HepG2 (cell line): ENCODE measurements at regions not wholly inside any gene's neighbourhood (a gene's known extent, or its start where the extent isn't known, plus 50 kb on each side); places are given as distances from the start of the nearest gene placed in this dataset.

Experiments used
- ATAC-seq: fragments of 200-7000 bp; cut with Tn5 transposase; 3 replicates; pipeline ENCODE4 v1.9.1; 2020; ENCODE audit warnings: mild to moderate bottlenecking, moderate library complexity
- BruUV-seq: library from RNA; stranded (reverse); fragments of 400-500 nt; replicated peaks from 2 replicates; lab custom pipeline; 2021; lab: Mats Ljungman, UMichigan
- CTCF ChIA-PET: fragments of 300-600 bp; formaldehyde crosslinking; extraction: SDS; loops from one replicate; lab custom pipeline; 2021; ENCODE audit warnings: low total read pairs, inconsistent platforms, low intra/inter-chr PET ratio; lab: Yijun Ruan, JAX
- POLR2A ChIA-PET: fragments of 350-600 bp; sonication (Branson Sonifier 250); formaldehyde crosslinking; loops from one replicate; lab custom pipeline; 2020; ENCODE audit warnings: antibody characterized with exemption, inconsistent platforms; lab: Yijun Ruan, JAX
- DNase-seq: peaks from one replicate; pipeline ENCODE4 v3.0.0-alpha.2; 2015; ENCODE audit warnings: low spot score
- FAIRE-seq: peaks from 3 replicates; lab custom pipeline; 2011; peaks lifted over from hg19 to GRCh38; lab: Jason Lieb, UNC
- H2AFZ ChIP-seq: one replicate; pipeline ENCODE4 v1.6.1; 2011; ENCODE audit warnings: low read length, inconsistent platforms
- H3K27ac ChIP-seq: fragments of 300-600 bp; 3 replicates; pipeline ENCODE4 v1.8.0; 2011; ENCODE audit warnings: mixed run types, mild to moderate bottlenecking, mixed read lengths, low read length, inconsistent platforms; ENCODE audit not compliant: insufficient read depth; ENCODE audit errors: extremely low read length
- H3K27me3 ChIP-seq, 2 experiments: fragments of 200-600 bp in 1 of 2; 2 replicates in 1 of 2; 3 replicates in 1 of 2; pipeline versions ENCODE4 v1.6.0 to v1.8.0; 2011; ENCODE audit warnings: low read length in 2 of 2, mild to moderate bottlenecking in 2 of 2, moderate library complexity in 2 of 2, inconsistent platforms in 1 of 2; ENCODE audit not compliant: insufficient read depth in 2 of 2, control insufficient read depth in 1 of 2
- H3K36me3 ChIP-seq, 2 experiments: fragments of 200-600 bp in 1 of 2; replicated peaks in 1 of 2; 2 replicates in 1 of 2; 3 replicates in 1 of 2; pipeline versions ENCODE4 v1.5.1 to v1.8.0; 2011; ENCODE audit warnings: low read length in 2 of 2, inconsistent platforms in 1 of 2; ENCODE audit not compliant: insufficient read depth in 2 of 2, control insufficient read depth in 1 of 2
- H3K4me1 ChIP-seq: 2 replicates; pipeline ENCODE4 v1.5.1; 2012; ENCODE audit warnings: low read length, inconsistent platforms; ENCODE audit not compliant: insufficient read depth
- H3K4me2 ChIP-seq: 2 replicates; pipeline ENCODE4 v1.6.0; 2011; ENCODE audit warnings: low read depth, low read length, inconsistent platforms
- H3K4me3 ChIP-seq, 3 experiments: fragments of 200-600 bp in 1 of 3; sonication (generic), shearing (Covaris generic) in 1 of 3; replicated peaks in 1 of 3; 2 replicates each; pipeline ENCODE4 v1.5.1; 2011 to 2016; ENCODE audit warnings: low read length in 3 of 3, inconsistent platforms in 2 of 3, low read depth in 2 of 3, mild to moderate bottlenecking in 2 of 3, control low read depth in 1 of 3, mixed read lengths in 1 of 3; ENCODE audit not compliant: insufficient read depth in 1 of 3
- H3K79me2 ChIP-seq: one replicate; pipeline ENCODE4 v1.6.1; 2011; ENCODE audit warnings: low read length, inconsistent platforms; ENCODE audit not compliant: insufficient read depth
- H3K9ac ChIP-seq: 2 replicates; pipeline ENCODE4 v1.6.0; 2011; ENCODE audit warnings: mild to moderate bottlenecking, low read depth, low read length, inconsistent platforms; ENCODE audit not compliant: insufficient read depth
- H3K9me3 ChIP-seq: 2 replicates; pipeline ENCODE4 v1.5.1; 2012; ENCODE audit warnings: mild to moderate bottlenecking, low read length
- H4K20me1 ChIP-seq: 2 replicates; pipeline ENCODE4 v1.6.0; 2011; ENCODE audit warnings: inconsistent platforms, mild to moderate bottlenecking, low read length, moderate library complexity; ENCODE audit not compliant: insufficient read depth
- AGO1 ChIP-seq: fragments of 200-400 bp; formaldehyde crosslinking; IDR thresholded peaks from 2 replicates; pipeline ENCODE4 v1.6.1; 2017; ENCODE audit warnings: mild to moderate bottlenecking, low read depth, low read length, moderate library complexity; ENCODE audit not compliant: poor library complexity, severe bottlenecking
- DZIP1 ChIP-seq: sonication (generic); formaldehyde crosslinking; IDR thresholded peaks from 2 replicates; pipeline ENCODE4 v1.5.0; 2020; ENCODE audit warnings: mild to moderate bottlenecking, missing genetic modification reagents
- ELF4 ChIP-seq: sonication (generic); formaldehyde crosslinking; IDR thresholded peaks from 2 replicates; pipeline ENCODE4 v1.5.0; 2020; ENCODE audit warnings: missing genetic modification reagents, mild to moderate bottlenecking, moderate library complexity, borderline replicate concordance
- IKZF1 ChIP-seq: fragments of 450-650 bp; IDR thresholded peaks from 2 replicates; pipeline ENCODE4 v1.7.1; 2016
- NFKB2 ChIP-seq: sonication (generic); formaldehyde crosslinking; IDR thresholded peaks from 2 replicates; pipeline ENCODE4 v1.4.0; 2020; ENCODE audit warnings: missing genetic modification reagents, borderline replicate concordance
- TFE3 ChIP-seq: IDR thresholded peaks from 2 replicates; pipeline ENCODE4 v1.6.1; 2016
- TOPORS ChIP-seq: sonication (generic); formaldehyde crosslinking; IDR thresholded peaks from 2 replicates; pipeline ENCODE4 v1.8.0; 2023; ENCODE audit warnings: mild to moderate bottlenecking, missing genetic modification reagents
- ZNF160 ChIP-seq: sonication (generic); formaldehyde crosslinking; IDR thresholded peaks from 2 replicates; pipeline ENCODE4 v1.8.0; 2022; ENCODE audit warnings: mild to moderate bottlenecking, inconsistent platforms, missing genetic modification reagents
- ZNF232 ChIP-seq: sonication (generic); formaldehyde crosslinking; IDR thresholded peaks from 2 replicates; pipeline ENCODE4 v1.4.0; 2020; ENCODE audit warnings: missing genetic modification reagents, borderline replicate concordance
- ZNF432 ChIP-seq: sonication (generic); formaldehyde crosslinking; IDR thresholded peaks from 2 replicates; pipeline ENCODE4 v1.5.0; 2020; ENCODE audit warnings: missing genetic modification reagents, mild to moderate bottlenecking, borderline replicate concordance
- ZNF850 ChIP-seq: sonication (generic); formaldehyde crosslinking; conservative IDR thresholded peaks from 2 replicates; pipeline ENCODE4 v1.9.0; 2021; ENCODE audit warnings: mild to moderate bottlenecking, missing genetic modification reagents
- WGBS: methylation state at CpG from one replicate; pipeline ENCODE4 v1.1.6; 2017; ENCODE audit warnings: low lambda C conversion rate; 5-methylcytosine and 5-hydroxymethylcytosine counted together
- in situ Hi-C: cut with HindIII; loops from 2 replicates; pipeline ENCODE4 v1.10.0; 2017; ENCODE audit warnings: low pct_unique_long_range_greater_than_20kb; ENCODE audit not compliant: extremely low pct_ligation_motif_present
- intact Hi-C: fragments of 100-400 bp; cut with micrococcal nuclease; formaldehyde crosslinking; loops from one replicate; pipeline ENCODE4 v1.10.0; 2022; ENCODE audit not compliant: unreplicated experiment
- TF ChIP-seq, protein P1 (sequence below): sonication (generic); formaldehyde crosslinking; IDR thresholded peaks from 2 replicates; pipeline ENCODE4 v1.4.0; 2020; ENCODE audit warnings: missing genetic modification reagents, borderline replicate concordance

DNA sequence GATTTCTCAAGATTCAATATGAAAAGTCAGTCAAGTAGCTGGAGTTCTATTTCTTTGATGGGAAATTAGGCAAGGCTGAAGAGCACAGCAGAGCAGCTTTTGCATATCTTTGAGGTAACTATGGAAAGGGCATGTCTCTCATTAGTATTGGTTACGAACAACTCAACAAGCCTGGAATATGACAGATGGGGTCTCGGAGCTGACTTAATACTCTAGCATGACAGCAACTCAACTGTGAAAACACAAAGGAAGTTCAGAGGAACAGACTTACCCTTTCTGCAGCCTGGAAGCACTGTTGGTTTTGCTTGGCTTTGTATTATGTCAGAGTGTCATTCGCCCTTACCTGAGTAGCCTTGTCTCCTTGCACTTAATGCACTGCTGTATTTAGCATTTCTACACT lies 79.9 kb upstream of the AADAT start:
- H2AFZ ChIP-seq = no peak overlapping the region
- TF ChIP-seq, protein P1, sequence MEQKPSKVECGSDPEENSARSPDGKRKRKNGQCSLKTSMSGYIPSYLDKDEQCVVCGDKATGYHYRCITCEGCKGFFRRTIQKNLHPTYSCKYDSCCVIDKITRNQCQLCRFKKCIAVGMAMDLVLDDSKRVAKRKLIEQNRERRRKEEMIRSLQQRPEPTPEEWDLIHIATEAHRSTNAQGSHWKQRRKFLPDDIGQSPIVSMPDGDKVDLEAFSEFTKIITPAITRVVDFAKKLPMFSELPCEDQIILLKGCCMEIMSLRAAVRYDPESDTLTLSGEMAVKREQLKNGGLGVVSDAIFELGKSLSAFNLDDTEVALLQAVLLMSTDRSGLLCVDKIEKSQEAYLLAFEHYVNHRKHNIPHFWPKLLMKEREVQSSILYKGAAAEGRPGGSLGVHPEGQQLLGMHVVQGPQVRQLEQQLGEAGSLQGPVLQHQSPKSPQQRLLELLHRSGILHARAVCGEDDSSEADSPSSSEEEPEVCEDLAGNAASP (CRISPR knock-in tag) = no peak
- no peak for TF ChIP-seq ZNF232 (CRISPR knock-in tag)
- no peak for TF ChIP-seq DZIP1 (CRISPR knock-in tag)
- no peak for TF ChIP-seq ELF4 (CRISPR knock-in tag)
- TF ChIP-seq IKZF1 = no peak
- no peak for TF ChIP-seq TFE3 (CRISPR knock-in tag)
- no peak for TF ChIP-seq NFKB2 (CRISPR knock-in tag)
- no peak for TF ChIP-seq ZNF160 (CRISPR knock-in tag)
- TF ChIP-seq AGO1 = no peak
- TF ChIP-seq TOPORS (CRISPR knock-in tag) = no peak
- TF ChIP-seq ZNF432 (CRISPR knock-in tag) = no peak
- no peak for TF ChIP-seq ZNF850 (CRISPR knock-in tag)
- TF ChIP-seq, all 625 proteins: peak for 0
- no TSS peak for BruUV-seq
- H3K36me3 ChIP-seq = no peaks in the 10 kb centered on the region
- H3K27ac ChIP-seq = no peak overlapping the region
- H3K4me3 ChIP-seq = no peak overlapping the region
- no peak overlapping the region for H3K4me2 ChIP-seq
- POLR2A ChIA-PET = no interaction called here
- ATAC-seq = no peak
- no peak for FAIRE-seq
- no peak overlapping the region for H3K9ac ChIP-seq
- in situ Hi-C loops = no loop called here
- CTCF ChIA-PET = no interaction called here
- intact Hi-C loops = no loop called here
- no peaks in the 10 kb centered on the region for H3K9me3 ChIP-seq
- DNase-seq = no peak
- H3K27me3 ChIP-seq = 0 out of 5 replicates have a peak, but pooled peaks cover 0 to 3% of the 10 kb centered on the region in 2 experiments
- WGBS = 2% methylated on average over 3 of the region's 3 CpGs
- no peaks in the 10 kb centered on the region for H3K79me2 ChIP-seq
- no peaks in the 10 kb centered on the region for H4K20me1 ChIP-seq
- no peaks in the 10 kb centered on the region for H3K4me1 ChIP-seq
